ENCODE measurements at regions not wholly inside any gene's neighbourhood (a gene's known extent, or its start where the extent isn't known, plus 50 kb on each side); places are given as distances from the start of the nearest gene placed in this dataset.
"Not testable (repeated sequence)": the region's sequence is repeated elsewhere in the genome, so short reads cannot be mapped to it uniquely, and the experiment has no call there.

DNA sequence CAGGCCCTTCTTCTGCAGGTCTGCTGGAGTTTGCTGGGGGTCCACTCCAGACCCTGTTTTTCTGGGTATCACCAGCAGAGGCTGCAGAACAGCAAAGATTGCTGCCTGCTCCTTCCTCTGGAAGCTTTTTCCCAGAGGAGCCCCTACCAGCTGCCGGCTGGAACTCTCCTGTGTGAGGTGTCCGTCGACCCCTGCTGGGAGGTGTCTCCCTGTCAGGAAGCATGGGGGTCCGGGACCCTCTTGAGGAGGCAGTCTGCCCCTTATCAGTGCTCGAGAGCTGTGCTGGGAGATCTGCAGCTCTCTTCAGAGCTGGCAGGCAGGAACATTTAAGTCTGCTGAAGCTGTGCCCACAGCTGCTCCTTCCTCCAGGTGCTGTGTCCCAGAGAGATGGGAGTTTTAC, 1622.8 kb downstream of the KHDRBS2 start:
- TF ChIP-seq, protein P1, sequence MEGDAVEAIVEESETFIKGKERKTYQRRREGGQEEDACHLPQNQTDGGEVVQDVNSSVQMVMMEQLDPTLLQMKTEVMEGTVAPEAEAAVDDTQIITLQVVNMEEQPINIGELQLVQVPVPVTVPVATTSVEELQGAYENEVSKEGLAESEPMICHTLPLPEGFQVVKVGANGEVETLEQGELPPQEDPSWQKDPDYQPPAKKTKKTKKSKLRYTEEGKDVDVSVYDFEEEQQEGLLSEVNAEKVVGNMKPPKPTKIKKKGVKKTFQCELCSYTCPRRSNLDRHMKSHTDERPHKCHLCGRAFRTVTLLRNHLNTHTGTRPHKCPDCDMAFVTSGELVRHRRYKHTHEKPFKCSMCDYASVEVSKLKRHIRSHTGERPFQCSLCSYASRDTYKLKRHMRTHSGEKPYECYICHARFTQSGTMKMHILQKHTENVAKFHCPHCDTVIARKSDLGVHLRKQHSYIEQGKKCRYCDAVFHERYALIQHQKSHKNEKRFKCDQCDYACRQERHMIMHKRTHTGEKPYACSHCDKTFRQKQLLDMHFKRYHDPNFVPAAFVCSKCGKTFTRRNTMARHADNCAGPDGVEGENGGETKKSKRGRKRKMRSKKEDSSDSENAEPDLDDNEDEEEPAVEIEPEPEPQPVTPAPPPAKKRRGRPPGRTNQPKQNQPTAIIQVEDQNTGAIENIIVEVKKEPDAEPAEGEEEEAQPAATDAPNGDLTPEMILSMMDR (conservative IDR thresholded peaks at IDR 0.05): not testable (repeated sequence)
- not testable (repeated sequence) for TF ChIP-seq EZH2 (IDR thresholded peaks at IDR 0.05; ENCODE audit: low read depth)

Data from PC-9 (cell line).